SK-N-SH (cell line): ENCODE measurements at regions not wholly inside any gene's neighbourhood (a gene's known extent, or its start where the extent isn't known, plus 50 kb on each side); places are given as distances from the start of the nearest gene placed in this dataset.

Experiments
- CTCF ChIP-seq: fragments of 200-600 bp; sonication (generic); IDR thresholded peaks from 2 replicates; pipeline ENCODE4 v1.6.1; 2017; ENCODE audit warnings: antibody characterized with exemption, mild to moderate bottlenecking, moderate library complexity
- TEAD4 ChIP-seq: IDR thresholded peaks from 2 replicates; pipeline ENCODE4 v1.4.0; 2012; ENCODE audit warnings: mild to moderate bottlenecking, borderline replicate concordance; ENCODE audit not compliant: insufficient read depth
- TF ChIP-seq, protein P1 (sequence below): IDR thresholded peaks from 2 replicates; pipeline ENCODE4 v1.4.0; 2012; ENCODE audit warnings: low read depth

DNA sequence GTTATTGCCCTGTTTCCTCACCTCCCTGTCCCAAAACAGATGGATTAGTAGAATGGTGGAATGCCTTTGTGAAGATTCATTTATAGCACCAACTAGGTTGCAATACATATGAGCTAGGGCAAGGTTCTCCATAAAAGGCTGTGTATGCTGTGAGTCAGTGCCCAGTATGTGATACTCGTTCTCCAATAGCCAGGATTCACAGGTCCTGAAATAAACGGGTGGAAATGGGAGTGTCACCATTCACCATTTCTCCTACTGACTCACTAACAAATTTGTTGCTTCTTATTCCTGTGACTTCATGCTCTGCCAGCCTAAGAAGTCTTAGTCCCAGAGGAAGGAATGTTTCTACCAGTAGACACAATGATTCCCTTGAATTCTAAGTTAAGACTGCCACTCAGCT is 1745.4 kb downstream of the SLITRK1 start:
- TF ChIP-seq CTCF: no peak
- no peak for TF ChIP-seq TEAD4
- TF ChIP-seq, protein P1, sequence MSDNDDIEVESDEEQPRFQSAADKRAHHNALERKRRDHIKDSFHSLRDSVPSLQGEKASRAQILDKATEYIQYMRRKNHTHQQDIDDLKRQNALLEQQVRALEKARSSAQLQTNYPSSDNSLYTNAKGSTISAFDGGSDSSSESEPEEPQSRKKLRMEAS: no peak
